ENCODE measurements at regions not wholly inside any gene's neighbourhood (a gene's known extent, or its start where the extent isn't known, plus 50 kb on each side); places are given as distances from the start of the nearest gene placed in this dataset.

- H3K9me3 ChIP-seq (ENCODE audit: control insufficient read depth, insufficient read depth, low read depth, low read length): no peaks in the 10 kb centered on the region
- no peaks in the 10 kb centered on the region for H3K36me3 ChIP-seq (ENCODE audit: control insufficient read depth in 2 of 2, insufficient read depth in 1 of 2, low read length in 2 of 2)
- H3K27ac ChIP-seq (ENCODE audit: extremely low read depth, low read depth, low read length): no peak overlapping the region
- POLR2A ChIA-PET: no interaction called here
- CTCF ChIA-PET: no interaction called here
- no peaks in the 10 kb centered on the region for H3K4me1 ChIP-seq (ENCODE audit: control insufficient read depth, insufficient read depth, low read length)
- no peak overlapping the region for H3K4me3 ChIP-seq (ENCODE audit: low read depth, low read length)
- TF ChIP-seq ZNF768 (tag by site-specific recombination; IDR thresholded peaks at IDR 0.05) (0 out of 2 replicates have a peak, but pooled peaks have one; percentile 5), ZSCAN23 (tag by site-specific recombination; IDR thresholded peaks at IDR 0.05) (no peak)
Measured at GRCh38 chr10:71052076-71052660, 160.2 kb upstream of the UNC5B start.

- Histone ChIP-seq H3K27ac (ENCODE audit: extremely low read depth, low read depth, low read length) (no peak overlapping the region), H3K9me3 (ENCODE audit: control insufficient read depth, insufficient read depth, low read depth, low read length) (no peaks in the 10 kb centered on the region), H3K36me3 (ENCODE audit: control insufficient read depth in 2 of 2, insufficient read depth in 1 of 2, low read length in 2 of 2) (no peaks in the 10 kb centered on the region), H3K4me1 (ENCODE audit: control insufficient read depth, insufficient read depth, low read length) (no peaks in the 10 kb centered on the region), H3K4me3 (ENCODE audit: low read depth, low read length) (no peak overlapping the region)
- POLR2A ChIA-PET: no interaction called here
- TF ChIP-seq ZNF133 (tag by site-specific recombination; IDR thresholded peaks at IDR 0.05) (no peak), ZSCAN4 (tag by site-specific recombination; IDR thresholded peaks at IDR 0.05) (no peak), ZNF18 (tag by site-specific recombination; IDR thresholded peaks at IDR 0.05) (no peak), ZNF302 (tag by site-specific recombination; IDR thresholded peaks at IDR 0.05; ENCODE audit: low read depth) (no peak), ZFP37 (tag by site-specific recombination; IDR thresholded peaks at IDR 0.05) (no peak), ZNF670 (tag by site-specific recombination; IDR thresholded peaks at IDR 0.05; ENCODE audit: low read depth) (no peak), KLF1 (tag by site-specific recombination; IDR thresholded peaks at IDR 0.05) (no peak)
- CTCF ChIA-PET: no interaction called here
Measured at GRCh38 chr10:71052708-71053107, 159.7 kb upstream of the UNC5B start.

- POLR2A ChIA-PET: no interaction called here
- CTCF ChIA-PET: interaction anchor here (0.6 kb wide), 1 partner anchor 166 kb away, joined by 7 read pairs; no protein-coding TSS in a partner anchor
- Histone ChIP-seq H3K9me3 (ENCODE audit: control insufficient read depth, insufficient read depth, low read depth, low read length) (no peaks in the 10 kb centered on the region), H3K27ac (ENCODE audit: extremely low read depth, low read depth, low read length) (no peak overlapping the region), H3K36me3 (ENCODE audit: control insufficient read depth in 2 of 2, insufficient read depth in 1 of 2, low read length in 2 of 2) (no peaks in the 10 kb centered on the region), H3K4me1 (ENCODE audit: control insufficient read depth, insufficient read depth, low read length) (no peaks in the 10 kb centered on the region), H3K4me3 (ENCODE audit: low read depth, low read length) (no peak overlapping the region)
- no peak for TF ChIP-seq HOXD13 (CRISPR knock-in tag; IDR thresholded peaks at IDR 0.05; ENCODE audit: borderline replicate concordance)
- TF ChIP-seq WT1 (tag by site-specific recombination; IDR thresholded peaks at IDR 0.05): no peak
- TF ChIP-seq ZNF132 (tag by site-specific recombination; IDR thresholded peaks at IDR 0.05; ENCODE audit: borderline replicate concordance): no peak
- no peak for TF ChIP-seq ZNF692 (tag by site-specific recombination; IDR thresholded peaks at IDR 0.05)
Measured at GRCh38 chr10:71053169-71053895, 159.0 kb upstream of the UNC5B start.

- ChIA-PET POLR2A (no interaction called here), CTCF (no interaction called here)
- Histone ChIP-seq H3K27ac (ENCODE audit: extremely low read depth, low read depth, low read length) (no peak overlapping the region), H3K4me3 (ENCODE audit: low read depth, low read length) (no peak overlapping the region), H3K36me3 (ENCODE audit: control insufficient read depth in 2 of 2, insufficient read depth in 1 of 2, low read length in 2 of 2) (no peaks in the 10 kb centered on the region), H3K4me1 (ENCODE audit: control insufficient read depth, insufficient read depth, low read length) (no peaks in the 10 kb centered on the region), H3K9me3 (ENCODE audit: control insufficient read depth, insufficient read depth, low read depth, low read length) (no peaks in the 10 kb centered on the region)
- TF ChIP-seq ZNF529 (tag by site-specific recombination; IDR thresholded peaks at IDR 0.05; ENCODE audit: insufficient replicate concordance): peak; percentile 96
- no peak for TF ChIP-seq SCRT2 (tag by site-specific recombination; IDR thresholded peaks at IDR 0.05)
- TF ChIP-seq ZNF548 (tag by site-specific recombination; IDR thresholded peaks at IDR 0.05): no peak
Measured at GRCh38 chr10:71058308-71058707, 154.1 kb upstream of the UNC5B start.

All from HEK293 (cell line).